ENCODE measurements at regions not wholly inside any gene's neighbourhood (a gene's known extent, or its start where the extent isn't known, plus 50 kb on each side); places are given as distances from the start of the nearest gene placed in this dataset.

DNA sequence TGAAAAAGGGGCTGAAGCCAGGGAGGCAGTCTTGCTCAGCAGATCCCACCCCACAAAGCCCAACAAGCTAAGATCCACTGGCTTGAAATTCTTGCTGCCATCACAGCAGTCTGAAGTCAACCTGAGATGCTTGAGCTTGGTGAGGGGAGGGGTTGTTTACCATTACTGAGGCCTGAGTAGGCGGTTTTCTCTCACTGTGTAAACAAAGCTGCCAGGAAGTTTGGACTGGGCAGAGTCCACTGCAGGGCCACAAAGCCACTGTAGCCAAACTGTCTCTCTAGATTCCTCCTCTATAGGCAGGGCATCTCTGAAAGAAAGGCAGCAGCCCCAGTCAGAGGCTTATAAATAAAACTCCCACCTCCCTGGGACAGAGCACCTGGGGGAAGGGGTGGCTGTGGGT is 746.1 kb upstream of the LRRC4C start:
- no peak for DNase-seq

DNA sequence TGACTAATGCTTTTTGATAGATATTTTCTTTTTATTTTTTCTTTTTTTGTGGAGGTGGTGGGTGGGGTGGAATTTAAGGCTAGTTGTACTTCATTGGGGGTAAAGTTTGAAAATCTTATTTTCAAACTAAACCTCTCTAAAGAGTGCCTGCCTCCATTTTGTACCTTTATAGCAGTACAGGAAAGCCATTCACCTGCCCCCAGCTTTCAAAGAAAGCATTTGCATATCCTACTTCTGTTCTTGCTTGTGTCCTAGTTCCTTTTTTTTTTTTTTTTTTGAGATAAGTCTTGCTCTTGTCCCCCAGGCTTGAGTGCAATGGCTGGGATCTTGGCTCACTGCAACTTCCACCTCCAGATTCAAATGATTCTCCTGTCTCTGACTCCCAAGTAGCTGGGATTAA is 766.2 kb upstream of the LRRC4C start:
- no peak for DNase-seq

DNA sequence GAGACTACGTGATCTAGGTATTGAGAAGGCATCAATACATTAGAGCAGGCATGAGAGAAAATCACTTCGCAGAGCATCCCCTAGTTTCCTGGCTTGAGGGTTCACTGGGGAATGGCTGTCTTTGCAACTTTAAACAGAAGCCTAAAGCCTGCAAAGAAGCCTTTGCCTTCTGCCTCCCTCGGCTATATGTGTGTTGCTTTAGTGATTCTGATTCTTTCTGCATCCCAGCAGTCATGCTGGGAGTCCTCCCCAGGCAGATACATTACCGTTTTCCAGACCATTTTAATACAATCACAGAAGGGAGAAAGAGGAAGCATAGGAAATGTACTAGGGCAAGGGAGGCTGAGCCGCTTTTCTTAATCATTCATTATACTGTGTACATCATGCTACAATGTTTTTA is 773.2 kb upstream of the LRRC4C start:
- no peak for DNase-seq

DNA sequence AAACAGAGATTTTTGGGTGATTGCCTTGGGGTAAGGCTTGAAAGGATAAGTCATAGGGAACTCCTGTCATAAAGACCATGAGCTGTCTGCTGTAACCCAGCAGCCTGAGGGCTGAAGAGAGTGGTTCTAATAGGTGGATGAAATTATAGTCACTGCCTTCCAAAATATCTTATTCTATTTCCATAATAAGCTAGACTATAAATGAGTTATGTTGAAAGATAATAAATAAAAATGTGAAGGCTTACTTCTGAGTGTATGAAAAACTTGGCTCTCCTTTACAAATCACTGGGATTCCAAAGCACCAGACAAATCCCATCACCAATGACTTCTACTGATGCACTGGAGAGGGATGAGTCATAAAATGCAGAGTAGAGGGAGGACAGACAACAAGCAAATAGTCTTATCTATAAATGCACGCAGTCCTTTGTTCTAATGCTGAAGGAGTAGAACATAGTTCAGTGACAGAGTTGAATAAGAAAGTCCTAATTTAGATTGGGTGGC is 775.0 kb upstream of the LRRC4C start:
- DNase-seq = no peak

DNA sequence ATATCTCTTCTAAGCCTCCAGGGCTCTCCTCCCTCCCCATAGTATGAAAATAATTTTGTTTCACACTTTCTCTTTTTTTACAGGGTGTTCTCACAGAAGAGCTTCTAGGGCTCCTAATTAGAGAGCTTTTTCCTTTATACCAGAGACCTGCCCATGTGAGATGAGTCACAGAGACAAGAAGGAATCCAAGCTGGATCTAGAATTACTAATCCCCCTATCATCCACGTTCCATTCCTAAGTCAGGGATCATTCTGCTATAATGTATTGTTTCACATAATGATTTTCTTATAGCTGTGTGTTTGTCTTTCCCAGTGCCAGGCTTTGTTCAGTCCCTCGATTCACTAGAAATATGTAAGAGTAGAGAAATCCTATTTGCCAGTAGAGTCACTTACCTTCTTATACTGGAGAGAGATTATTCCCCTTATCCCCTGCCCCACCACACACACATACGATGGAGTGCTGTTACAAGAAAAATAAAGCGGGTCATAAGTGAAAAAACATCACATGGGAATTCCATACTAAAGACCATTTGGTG is 778.3 kb upstream of the LRRC4C start:
- DNase-seq = no peak

DNA sequence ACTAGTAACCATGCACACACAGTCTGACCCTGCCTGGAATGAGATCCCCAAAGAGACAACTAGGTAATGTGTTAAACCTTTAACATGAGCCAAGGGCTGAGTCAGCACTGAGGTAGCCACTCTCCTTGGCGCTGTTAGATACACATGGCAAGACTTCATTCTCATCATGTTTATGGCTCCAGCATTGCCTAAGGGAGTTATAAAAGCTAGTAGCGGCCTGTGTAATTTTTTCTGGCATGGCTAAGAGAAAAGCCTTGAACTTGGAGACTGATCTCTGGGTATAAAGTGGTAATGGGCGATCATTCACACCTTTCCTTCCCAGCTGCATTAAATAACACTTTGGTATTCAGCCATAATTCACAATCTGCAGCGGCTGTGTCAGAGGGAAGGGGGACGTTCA is 779.7 kb upstream of the LRRC4C start:
- no peak for DNase-seq

DNA sequence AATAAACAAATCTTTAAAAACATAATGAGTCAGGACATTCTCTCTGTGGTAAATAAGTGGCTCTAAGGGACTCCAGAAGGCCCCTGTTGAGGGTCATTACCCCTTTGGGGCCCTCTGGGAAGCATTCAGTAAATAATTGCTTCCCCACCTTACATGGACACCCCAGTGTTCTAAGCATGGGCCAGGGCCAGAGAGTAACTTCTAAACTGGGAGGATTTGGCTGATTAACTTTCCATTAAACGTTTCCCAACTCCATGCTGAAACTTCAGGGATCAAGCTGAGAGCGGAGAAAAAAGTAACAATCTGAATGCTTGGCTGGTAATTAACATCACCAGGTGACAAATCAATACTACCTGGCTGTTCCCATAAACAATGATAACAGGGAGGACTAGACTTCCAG is 783.9 kb upstream of the LRRC4C start:
- DNase-seq = no peak

DNA sequence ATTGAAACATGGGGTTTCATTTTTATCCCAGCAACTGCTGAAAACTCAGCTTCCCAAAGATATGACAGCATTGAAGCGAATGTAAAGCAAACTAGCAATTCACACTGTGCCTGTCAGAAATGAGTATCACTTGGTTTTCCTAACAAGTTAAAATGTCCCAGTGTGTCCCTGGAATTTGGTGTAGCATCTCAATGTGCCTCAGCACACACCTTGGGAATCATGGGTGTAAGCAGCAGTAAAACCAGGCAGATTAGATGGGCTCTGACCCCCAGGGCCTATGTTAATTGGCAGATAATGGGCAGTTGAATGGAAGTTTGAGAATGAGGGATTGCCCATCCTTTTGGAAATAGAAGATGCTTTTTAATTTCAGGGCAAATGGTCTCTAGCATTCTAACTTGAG is 784.9 kb upstream of the LRRC4C start:
- no peak for DNase-seq

DNA sequence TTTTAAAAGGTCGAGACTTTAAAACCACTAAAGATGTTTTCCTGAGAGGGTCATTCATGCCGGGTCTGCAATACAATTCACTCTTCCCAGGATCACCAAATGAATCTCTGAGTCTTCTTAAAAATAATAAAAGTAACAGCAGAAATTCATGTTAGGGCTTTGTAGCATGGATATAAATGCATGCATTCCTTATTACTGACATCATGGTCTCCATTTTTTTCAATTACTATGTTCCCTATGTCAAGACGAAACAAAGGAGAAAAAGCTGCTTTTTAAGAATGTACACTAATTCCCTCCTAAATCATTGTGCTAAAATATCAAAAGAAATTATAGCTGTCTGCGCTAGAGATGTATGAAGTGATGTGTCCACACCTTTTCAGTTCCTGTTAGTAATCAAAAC is 789.9 kb upstream of the LRRC4C start:
- no peak for DNase-seq

DNA sequence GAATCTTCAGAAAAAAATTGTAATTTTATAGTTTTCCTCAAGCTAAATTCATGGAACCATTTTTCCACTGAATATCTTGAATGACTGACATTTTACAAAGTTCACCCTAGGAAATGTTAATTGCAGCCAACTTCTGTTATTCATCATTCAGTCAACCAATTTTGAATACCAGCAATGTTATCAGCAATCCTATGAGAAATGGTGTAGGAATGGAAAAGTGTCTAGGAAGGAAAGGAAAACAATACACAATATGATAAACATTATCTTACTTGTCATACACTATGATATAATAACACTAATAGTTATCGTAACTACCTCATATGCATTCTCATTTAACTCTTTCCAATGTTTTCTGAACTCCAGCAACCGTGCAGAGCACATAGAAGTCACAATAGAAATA is 790.5 kb upstream of the LRRC4C start:
- DNase-seq = no peak

DNA sequence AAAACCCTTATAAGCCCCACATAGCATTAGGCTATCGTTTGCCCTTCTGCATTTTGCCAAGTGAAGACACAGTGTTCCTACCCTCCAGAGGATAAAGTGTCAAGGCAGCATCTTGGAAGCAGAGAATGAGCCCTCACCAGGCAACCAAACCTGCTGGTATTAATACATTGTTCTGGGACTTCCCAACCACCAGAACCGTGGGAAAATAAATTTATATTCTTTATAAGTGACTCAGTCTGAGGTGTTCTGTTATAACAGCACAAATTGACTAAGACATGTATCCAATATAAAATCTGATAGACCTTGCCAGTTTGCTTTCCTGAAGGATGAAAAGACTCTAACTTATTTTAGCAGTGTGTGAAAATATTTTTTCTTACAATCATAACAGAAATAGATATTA is 792.5 kb upstream of the LRRC4C start:
- DNase-seq = no peak

DNA sequence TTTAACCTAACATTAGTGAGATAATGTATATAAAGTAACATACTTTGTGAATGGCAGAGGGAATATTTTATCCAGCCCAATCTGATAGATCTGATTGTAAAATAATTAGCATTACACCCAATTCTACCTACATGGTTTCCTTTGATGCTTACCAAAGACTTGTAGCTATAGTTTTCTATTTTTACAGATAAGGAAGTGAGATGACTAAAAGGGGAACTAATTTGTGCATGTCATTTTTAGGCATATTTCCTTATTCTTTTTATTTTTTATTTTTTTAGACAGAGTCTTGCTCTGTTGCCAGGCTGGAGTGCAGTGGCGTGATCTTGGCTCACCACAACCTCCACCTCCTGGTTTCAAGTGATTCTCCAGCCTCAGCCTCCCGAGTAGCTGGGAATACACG is 793.7 kb upstream of the LRRC4C start:
- DNase-seq = no peak

DNA sequence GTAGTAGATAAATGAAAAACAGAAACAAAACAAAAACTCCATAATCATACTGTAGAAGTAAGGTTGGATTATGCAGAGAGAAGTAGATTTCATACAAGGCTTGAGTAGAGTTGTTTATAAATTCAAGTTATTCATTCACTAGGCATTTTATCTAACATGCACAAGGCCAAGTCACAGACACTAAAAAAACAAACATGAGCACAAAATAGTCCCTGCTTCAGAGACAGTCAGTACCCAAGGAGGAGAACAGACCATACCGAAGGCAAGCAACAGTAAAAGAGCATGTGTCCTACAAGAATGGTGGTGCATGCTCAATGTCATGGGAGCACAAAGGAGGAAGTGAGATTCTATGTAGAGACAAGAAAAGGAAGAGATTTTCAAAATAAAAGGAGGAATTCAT is 796.5 kb upstream of the LRRC4C start:
- DNase-seq = no peak

DNA sequence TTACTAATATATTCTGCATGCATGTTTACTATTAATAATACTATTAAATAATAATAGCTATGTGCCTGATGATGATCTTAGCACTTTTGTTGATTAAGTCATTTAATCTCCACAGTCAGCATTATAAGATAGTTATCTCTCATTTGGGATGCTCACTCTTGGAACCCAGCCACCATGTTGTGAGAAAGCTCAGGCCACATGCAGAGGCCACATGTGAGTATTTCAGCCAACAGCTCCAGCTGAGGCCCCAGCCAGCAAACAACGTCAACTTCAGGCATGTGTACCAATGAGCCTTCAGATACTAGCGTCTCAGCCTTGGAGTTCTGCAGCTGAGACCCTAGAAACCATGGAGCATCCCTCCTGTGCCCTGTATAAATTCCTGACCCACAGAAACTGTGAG is 798.1 kb upstream of the LRRC4C start:
- DNase-seq = no peak

DNA sequence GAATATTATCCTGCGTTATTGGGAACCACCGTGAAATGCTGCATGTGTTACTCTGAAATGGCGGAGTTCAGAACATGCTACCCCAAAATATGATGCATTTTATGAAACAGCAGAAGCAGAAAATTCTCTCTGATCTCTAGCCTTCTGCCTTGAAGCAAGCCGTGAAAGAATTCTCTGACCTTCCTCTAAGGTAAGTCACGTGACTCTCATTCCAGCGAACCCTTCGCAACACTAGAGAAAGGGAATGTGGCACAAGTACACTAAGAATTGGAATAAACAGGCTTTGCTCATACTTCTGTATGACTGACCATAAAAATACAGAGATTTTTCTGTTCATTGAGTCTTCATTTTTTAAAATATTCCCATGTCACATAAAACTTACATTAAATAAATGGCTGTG is 805.6 kb upstream of the LRRC4C start:
- no peak for DNase-seq

DNA sequence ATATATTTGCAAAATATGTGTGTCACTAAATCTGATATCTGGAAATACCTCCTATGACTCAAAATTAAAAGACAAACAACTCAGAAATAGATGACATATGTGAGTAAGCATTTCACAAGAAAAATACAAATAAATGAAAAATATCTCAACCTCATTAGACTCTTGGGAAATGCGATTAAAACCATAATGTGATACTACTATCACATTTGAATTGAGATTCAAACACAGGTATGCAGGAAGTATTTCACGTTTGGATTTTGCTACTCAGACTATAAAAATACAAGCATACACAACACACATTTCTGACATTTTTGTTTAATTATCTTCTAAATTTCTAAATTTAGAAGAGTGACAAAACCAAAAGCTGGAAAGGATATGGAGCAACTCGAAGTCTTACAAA is 811.9 kb upstream of the LRRC4C start:
- DNase-seq = no peak

DNA sequence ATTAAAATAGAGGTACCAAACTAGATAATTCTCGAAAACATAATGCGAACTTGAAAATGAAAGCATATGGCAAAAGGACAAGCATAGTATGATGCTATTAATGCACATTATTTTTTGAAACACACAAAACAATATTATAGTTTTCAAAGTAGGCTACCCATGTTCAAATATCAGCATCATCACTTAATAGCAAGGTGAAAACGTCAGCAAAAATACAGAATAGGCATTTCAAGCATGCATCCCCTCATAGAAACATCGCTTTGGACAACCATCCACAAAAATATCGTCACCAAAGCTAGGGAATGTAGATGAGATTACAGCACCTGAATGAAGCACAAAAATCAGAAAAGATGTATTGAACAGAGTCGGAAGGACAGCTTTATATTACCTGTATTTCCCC is 814.5 kb upstream of the LRRC4C start:
- DNase-seq = no peak

DNA sequence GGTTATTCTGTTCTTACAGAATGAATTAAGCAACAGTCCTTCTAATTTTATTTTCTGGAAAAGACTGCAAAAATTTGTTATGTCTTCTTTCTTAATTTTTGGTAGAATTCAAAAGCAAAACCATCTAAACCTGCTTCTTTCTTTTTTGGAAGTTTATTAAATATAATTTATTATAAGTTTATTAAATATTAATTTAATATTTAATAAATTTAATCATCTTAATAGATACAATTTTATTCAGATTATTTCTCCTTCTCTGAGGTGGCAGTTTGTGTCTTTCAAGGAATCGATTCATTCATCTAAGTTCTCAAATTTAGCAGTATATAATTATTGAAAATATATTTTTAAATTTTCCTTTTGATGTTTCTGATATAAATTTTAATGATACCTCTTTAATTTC is 837.5 kb upstream of the LRRC4C start:
- DNase-seq = no peak

DNA sequence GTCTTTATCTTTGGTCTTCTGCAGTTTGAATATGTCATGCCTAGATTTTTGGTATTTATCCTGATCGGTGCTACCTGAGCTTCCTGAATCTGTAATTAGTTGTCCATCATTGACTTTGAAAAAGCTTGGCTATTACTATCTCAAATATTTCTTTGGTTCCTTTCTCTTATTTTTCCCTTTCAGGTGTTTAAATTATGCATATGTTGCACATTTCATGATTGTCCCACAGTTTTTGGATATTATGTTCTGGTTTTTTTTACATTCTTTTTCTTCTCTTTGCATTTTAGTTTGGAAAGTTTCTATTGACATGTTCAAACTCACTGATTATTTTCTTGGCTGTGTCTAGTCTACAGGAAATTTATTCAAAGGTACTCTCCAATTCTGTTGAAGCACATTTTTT is 840.3 kb upstream of the LRRC4C start:
- no peak for DNase-seq

DNA sequence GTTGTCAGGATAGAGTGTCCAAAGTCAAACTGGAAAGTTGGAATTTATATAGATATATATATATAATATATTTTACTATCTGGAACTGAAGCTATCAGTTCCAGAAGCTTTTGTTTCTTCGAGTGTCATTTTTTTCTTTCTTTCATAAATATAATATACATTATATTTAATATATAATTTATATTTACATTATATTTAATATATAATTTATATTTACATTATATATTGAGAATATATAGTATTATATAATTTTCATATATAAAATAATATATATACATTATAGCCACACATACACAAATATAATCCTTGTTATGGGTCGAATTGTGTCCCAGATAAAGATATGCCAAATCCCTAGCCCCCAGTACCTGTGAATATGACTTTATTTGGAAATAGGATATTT is 842.3 kb upstream of the LRRC4C start:
- DNase-seq = no peak

DNA sequence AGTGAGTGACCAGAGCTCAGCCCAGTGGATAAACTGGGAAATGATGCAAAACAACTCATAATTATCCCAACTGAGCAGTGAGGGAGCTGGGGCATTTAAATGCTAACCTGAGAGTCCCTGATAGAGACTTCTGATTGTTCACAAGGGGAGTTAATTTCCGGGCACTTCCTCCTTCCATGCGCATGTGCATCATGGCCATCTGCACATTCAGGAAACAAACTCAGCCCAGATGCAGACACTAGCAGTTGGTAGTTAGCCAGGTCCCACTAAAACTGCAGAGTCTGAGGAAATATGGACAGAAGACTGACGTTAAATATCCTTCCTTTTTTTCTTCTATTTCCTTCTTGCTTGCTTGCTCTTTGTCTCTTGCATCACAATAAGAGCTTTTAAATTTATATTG is 852.1 kb upstream of the LRRC4C start:
- no peak for DNase-seq

DNA sequence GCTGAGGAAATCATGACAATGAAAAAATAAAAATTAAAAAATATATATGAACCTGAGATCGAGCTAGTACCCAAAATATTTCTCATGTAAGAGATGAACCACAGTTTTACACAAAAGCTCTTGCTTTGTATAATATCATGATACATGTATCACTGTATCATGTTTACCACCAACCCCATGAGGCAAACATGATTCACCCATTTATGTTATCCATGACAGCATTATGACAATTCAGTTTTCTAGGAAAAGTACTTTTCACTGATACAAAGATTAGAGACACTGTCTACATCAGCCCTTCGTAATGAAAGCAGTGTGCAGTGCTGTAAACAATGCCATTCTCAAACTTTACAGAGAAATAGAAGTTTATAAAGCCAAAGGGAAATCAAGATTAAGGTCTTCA is 852.5 kb upstream of the LRRC4C start:
- no peak for DNase-seq

DNA sequence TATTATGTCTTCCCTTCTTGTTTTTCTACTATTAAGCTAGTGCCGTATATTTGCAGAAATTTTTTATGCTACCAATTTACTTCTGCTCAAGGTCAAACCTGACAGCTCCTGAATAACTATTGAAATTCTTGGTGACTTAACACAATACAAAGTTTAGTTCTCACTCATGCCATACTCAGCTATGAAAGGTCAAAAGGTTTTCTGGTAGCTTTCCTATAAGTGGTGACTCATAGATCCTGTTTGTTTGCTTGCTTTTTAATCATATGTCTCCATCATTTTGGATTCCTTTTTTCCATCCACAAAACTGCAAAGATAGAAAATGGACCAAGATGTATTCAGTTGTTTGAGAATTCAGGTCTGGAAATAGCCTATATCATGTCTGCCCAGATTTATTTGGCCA is 855.8 kb upstream of the LRRC4C start:
- no peak for DNase-seq

DNA sequence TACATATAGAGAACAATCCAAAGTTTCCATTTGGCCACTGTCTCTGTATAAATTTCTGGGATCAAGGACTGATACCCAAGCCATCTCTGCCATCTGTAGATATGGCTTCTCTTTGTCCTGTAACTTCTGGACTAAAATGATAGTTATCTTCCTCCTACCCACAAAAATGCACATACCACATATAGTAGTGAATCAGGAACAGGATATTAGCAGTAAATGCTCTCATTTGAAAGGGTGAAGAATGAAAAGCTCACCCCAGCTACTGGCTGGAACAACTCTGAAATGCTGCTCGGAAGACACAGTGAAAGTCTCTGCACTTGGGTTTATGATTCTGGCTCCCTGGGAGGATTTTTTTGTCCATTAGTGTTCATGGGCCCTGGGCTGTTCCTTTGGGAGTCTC is 856.4 kb upstream of the LRRC4C start:
- no peak for DNase-seq

DNA sequence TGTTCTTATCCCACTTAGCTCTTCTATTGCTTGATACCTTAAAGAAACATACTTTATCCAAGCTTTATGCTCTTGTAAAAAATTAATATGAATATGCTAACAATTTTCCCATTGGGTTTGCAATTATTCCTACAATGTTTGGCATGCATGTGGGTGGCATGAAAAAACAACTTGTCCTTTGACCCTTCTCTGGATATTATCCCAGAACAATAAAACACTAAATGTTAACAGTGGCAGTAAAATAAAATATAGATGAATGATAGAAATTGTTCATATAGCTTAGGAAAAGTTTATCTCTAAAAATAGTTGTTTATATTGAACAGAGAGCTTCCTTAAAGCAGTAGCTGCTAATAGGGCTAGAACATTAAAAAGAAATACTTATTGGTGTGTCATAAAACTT is 860.5 kb upstream of the LRRC4C start:
- no peak for DNase-seq

DNA sequence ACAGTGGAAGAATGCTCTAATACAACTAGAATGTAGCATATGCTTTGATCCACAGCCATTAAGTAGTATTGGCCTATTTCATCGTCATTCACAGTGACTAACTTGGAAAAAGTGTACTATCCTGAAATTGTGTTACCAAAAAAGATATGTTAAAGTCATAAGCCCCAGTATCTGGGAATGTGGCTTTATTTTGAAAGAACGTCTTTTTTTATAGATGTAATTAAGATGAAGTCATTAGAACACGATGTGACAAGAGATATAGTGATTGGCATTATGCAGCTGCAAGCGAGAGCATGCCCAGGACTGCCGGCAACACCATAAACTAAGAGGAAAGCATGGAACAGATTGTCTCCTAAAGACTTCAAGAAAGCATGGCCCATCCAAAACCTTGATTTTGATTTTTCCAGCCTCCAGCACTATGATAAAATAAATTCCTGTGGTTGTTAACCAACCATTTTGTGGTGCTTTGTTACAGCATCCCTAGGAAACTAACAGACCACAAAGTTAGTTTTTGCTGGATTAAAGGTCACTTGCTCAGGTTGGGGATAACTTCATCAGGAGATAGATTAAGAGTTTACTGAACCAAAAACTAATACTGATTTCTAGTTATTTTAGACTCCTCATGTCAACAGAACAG is 870.6 kb upstream of the LRRC4C start:
- no peak for DNase-seq

Measured in activated CD4-positive, alpha-beta T cell treated with anti-CD3 and anti-CD28 coated beads, Interleukin-10, Interleukin-2, amounts not matched to agents 100 ng/mL and 50 ng/mL, durations not matched to agents 16 hours and 8 hours (primary cell).